Natural killer cell (primary cell): ENCODE measurements at regions not wholly inside any gene's neighbourhood (a gene's known extent, or its start where the extent isn't known, plus 50 kb on each side); places are given as distances from the start of the nearest gene placed in this dataset.
"Not testable (repeated sequence)": the region's sequence is repeated elsewhere in the genome, so short reads cannot be mapped to it uniquely, and the experiment has no call there.

Experiments
- ATAC-seq, 3 donors: fragments of 150-1000 bp in 2 of 3; fragments of 200-7000 bp in 1 of 3; cut with Tn5 transposase; 1 replicate in 1 of 3; 2 replicates in 2 of 3; pipeline ENCODE4 v1.10.0; 2021; ENCODE audit warnings: mild to moderate bottlenecking in 2 of 3, moderate library complexity in 2 of 3
- DNase-seq, 2 donors: peaks; one replicate each; pipeline versions ENCODE4 v3.0.0 to v3.0.0-alpha.2; 2013 to 2021; ENCODE audit warnings: mixed read lengths in 1 of 2
- H3K27ac ChIP-seq: one replicate; pipeline ENCODE4 v1.5.1; 2013; ENCODE audit warnings: mild to moderate bottlenecking, low read length
- H3K27me3 ChIP-seq: one replicate; pipeline ENCODE4 v1.6.1; 2013; ENCODE audit warnings: low read length; ENCODE audit not compliant: control insufficient read depth, insufficient read depth
- H3K36me3 ChIP-seq: one replicate; pipeline ENCODE4 v1.6.1; 2013; ENCODE audit warnings: low read length; ENCODE audit not compliant: control insufficient read depth, insufficient read depth
- H3K4me1 ChIP-seq: one replicate; pipeline ENCODE4 v1.6.1; 2013; ENCODE audit warnings: low read length; ENCODE audit not compliant: control insufficient read depth, insufficient read depth
- H3K4me3 ChIP-seq: one replicate; pipeline ENCODE4 v1.5.1; 2013; ENCODE audit warnings: low read length
- H3K9me3 ChIP-seq: one replicate; pipeline ENCODE4 v1.6.1; 2013; ENCODE audit warnings: low read length; ENCODE audit not compliant: control insufficient read depth, insufficient read depth
- H3K27ac Mint-ChIP-seq, 2 donors: one replicate each; pipeline ENCODE4 v1.8.0; 2022; ENCODE audit warnings: mild to moderate bottlenecking in 2 of 2, mixed read lengths in 2 of 2, moderate library complexity in 1 of 2
- H3K27me3 Mint-ChIP-seq, 2 donors: one replicate each; pipeline ENCODE4 v1.8.0; 2022; ENCODE audit warnings: low read depth in 2 of 2, mixed read lengths in 2 of 2
- H3K36me3 Mint-ChIP-seq: one replicate; pipeline ENCODE4 v1.8.0; 2022; ENCODE audit warnings: mixed read lengths
- H3K4me1 Mint-ChIP-seq, 2 donors: one replicate each; pipeline ENCODE4 v1.8.0; 2022; ENCODE audit warnings: mixed read lengths in 2 of 2
- H3K4me3 Mint-ChIP-seq: one replicate; pipeline ENCODE4 v1.8.0; 2022; ENCODE audit warnings: mild to moderate bottlenecking, moderate library complexity, mixed read lengths
- H3K9me3 Mint-ChIP-seq, 2 donors: one replicate each; pipeline ENCODE4 v1.8.0; 2022; ENCODE audit warnings: mixed read lengths in 2 of 2
- CTCF ChIP-seq: fragments of 200-600 bp; IDR thresholded peaks from one replicate; pipeline ENCODE4 v1.8.0; 2022; ENCODE audit warnings: antibody characterized with exemption
- WGBS: methylation state at CpG from one replicate; pipeline ENCODE4 v1.1.7; 2013; ENCODE audit warnings: missing lambda C conversion rate; ENCODE audit not compliant: insufficient coverage; 5-methylcytosine and 5-hydroxymethylcytosine counted together
- intact Hi-C: fragments of 100-400 bp; cut with micrococcal nuclease; formaldehyde crosslinking; loops from one replicate; pipeline ENCODE4 v1.14.2; 2022

DNA sequence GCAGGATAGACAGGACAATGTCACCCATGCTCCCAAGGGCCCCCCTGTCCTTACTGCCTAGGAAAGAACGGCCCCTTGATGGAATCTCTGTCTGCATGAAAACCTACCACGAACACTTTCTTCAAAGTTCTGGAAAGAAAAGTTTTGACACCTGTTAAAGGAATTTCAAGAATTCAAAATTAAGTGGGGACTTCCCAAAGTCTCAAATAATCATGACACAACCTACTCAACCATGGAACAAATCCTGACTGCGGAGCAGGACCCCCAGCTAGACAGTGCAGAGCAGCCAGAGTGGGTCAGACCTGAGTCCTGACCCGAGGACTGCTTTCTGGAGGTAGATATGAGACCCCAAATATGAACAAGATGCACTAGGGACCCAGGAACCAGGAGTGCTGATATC lies 245.3 kb upstream of the NSMCE3 start:
- intact Hi-C loops, result no loop called here
- Mint-ChIP-seq H3K27me3 (peaks cover 0 to 5% of the 10 kb centered on the region in 2 donors), H3K9me3 (peaks cover 2 to 5% of the 10 kb centered on the region in 2 donors), H3K27ac (no peak overlapping the region), H3K4me1 (no peaks in the 10 kb centered on the region), H3K36me3 (no peaks in the 10 kb centered on the region), H3K4me3 (no peak overlapping the region)
- DNase-seq (no peak), ATAC-seq (no peak)
- no peak for TF ChIP-seq CTCF
- no peaks in the 10 kb centered on the region for H3K27me3 ChIP-seq
- H3K4me1 ChIP-seq, result no peaks in the 10 kb centered on the region
- H3K36me3 ChIP-seq, result no peaks in the 10 kb centered on the region
- 82% methylated on average over 4 of the region's 4 CpGs for WGBS
- no peak overlapping the region for H3K27ac ChIP-seq
- H3K9me3 ChIP-seq, result no peaks in the 10 kb centered on the region
- H3K4me3 ChIP-seq, result no peak overlapping the region

DNA sequence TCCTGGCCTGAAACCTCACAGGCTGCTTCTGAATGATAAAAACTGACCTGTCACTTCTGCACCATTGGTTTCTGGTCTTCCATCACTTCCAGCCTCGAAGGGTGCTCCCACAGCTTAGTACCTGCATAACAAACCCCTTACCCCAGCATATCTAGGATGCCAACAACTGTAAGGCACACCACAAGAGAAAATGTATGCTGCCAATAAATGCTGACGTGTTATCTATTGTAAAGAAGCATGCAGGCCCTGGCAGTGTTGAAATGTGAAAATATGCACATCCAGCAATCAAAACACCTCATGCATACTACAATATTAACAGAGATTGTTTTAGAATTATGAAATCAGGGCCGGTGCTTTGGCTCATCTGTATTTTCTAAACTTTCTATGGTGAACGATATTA lies 242.0 kb upstream of the NSMCE3 start:
- H3K4me3 Mint-ChIP-seq, result no peak overlapping the region
- H3K4me1 Mint-ChIP-seq, result no peaks in the 10 kb centered on the region
- Histone ChIP-seq H3K36me3 (no peaks in the 10 kb centered on the region), H3K27me3 (no peaks in the 10 kb centered on the region), H3K27ac (no peak overlapping the region), H3K9me3 (no peaks in the 10 kb centered on the region), H3K4me3 (no peak overlapping the region), H3K4me1 (no peaks in the 10 kb centered on the region)
- ATAC-seq (no peak), DNase-seq (no peak)
- peaks cover 2 to 3% of the 10 kb centered on the region in 2 donors for H3K9me3 Mint-ChIP-seq
- intact Hi-C loops, result no loop called here
- WGBS, result 82% methylated on average over 3 of the region's 4 CpGs
- no peak for TF ChIP-seq CTCF
- no peaks in the 10 kb centered on the region for H3K36me3 Mint-ChIP-seq
- no peak overlapping the region for H3K27ac Mint-ChIP-seq
- H3K27me3 Mint-ChIP-seq, result peaks cover 0 to 14% of the 10 kb centered on the region in 2 donors

DNA sequence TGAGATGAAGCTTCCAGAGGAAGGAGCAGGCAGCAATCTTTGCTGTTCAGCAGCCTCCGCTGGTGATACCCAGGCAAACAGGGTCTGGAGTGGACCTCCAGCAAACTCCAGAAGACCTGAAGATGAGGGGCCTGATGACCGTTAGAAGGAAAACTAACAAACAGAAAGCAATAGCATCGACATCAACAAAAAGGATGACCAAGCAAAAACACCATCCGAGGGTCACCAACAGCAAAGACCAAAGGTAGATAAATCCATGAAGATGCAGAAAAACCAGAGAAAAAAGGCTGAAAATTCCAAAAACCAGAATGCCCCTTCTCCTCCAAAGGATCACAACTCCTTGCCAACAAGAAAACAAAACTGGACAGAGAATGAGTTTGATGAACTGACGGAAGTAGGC lies 235.9 kb upstream of the NSMCE3 start:
- intact Hi-C loops, H3K27ac Mint-ChIP-seq, H3K4me1 ChIP-seq, H3K4me1 Mint-ChIP-seq, H3K4me3 Mint-ChIP-seq, H3K4me3 ChIP-seq, H3K27me3 ChIP-seq, H3K36me3 Mint-ChIP-seq, H3K9me3 Mint-ChIP-seq, H3K27ac ChIP-seq, ATAC-seq, H3K36me3 ChIP-seq, DNase-seq, H3K9me3 ChIP-seq: not testable (repeated sequence)
- WGBS, result 91% methylated on average over 5 of the region's 5 CpGs
- H3K27me3 Mint-ChIP-seq, result peaks cover 8 to 13% of the 10 kb centered on the region in 2 donors

DNA sequence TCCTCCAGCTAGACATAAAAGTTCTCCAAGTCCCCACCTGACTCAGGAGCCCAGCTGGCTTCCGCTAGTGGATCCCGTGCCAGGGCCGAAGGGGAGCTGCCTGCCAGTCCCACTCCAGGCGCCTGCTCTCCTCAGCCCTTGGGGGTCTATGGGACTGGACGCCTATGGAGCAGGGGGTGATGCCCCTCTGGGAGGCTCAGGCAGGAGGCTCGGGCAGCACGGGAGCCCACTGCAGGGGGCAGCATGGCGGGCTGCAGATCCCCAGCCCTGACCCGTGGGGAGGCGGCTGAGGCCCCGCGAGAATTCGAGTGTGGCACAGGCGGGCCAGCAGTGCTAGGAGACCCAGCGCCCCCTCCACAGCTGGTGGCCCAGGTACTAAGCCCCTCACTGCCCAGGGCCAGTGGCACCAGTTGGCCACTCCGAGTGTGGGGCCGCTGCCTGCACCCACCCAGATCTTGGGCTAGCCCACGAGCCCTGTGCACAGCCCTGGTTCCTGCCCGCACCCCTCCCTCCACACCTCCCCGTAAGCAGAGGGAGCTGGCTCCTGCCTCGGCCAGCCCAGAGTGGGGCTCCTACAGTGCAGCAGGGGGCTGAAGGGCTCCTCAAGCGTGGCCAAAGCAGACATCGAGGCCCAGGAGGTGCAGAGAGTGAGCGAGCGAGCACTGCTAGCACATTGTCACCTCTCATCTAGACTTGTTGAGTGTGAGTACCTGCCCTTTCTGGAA lies 221.3 kb upstream of the NSMCE3 start:
- intact Hi-C loops, result no loop called here
- Mint-ChIP-seq H3K9me3 (no peaks in the 10 kb centered on the region), H3K36me3 (no peaks in the 10 kb centered on the region), H3K27ac (no peak overlapping the region), H3K4me1 (no peaks in the 10 kb centered on the region), H3K27me3 (peaks cover 4 to 7% of the 10 kb centered on the region in 2 donors), H3K4me3 (no peak overlapping the region)
- Histone ChIP-seq H3K4me1 (no peaks in the 10 kb centered on the region), H3K9me3 (no peaks in the 10 kb centered on the region), H3K36me3 (no peaks in the 10 kb centered on the region), H3K4me3 (no peak overlapping the region), H3K27ac (no peak overlapping the region), H3K27me3 (no peaks in the 10 kb centered on the region)
- no peak for TF ChIP-seq CTCF
- DNase-seq (no peak), ATAC-seq (no peak)
- 93% methylated on average over 25 of the region's 25 CpGs for WGBS
